ENCODE measurements at regions not wholly inside any gene's neighbourhood (a gene's known extent, or its start where the extent isn't known, plus 50 kb on each side); places are given as distances from the start of the nearest gene placed in this dataset.

DNA sequence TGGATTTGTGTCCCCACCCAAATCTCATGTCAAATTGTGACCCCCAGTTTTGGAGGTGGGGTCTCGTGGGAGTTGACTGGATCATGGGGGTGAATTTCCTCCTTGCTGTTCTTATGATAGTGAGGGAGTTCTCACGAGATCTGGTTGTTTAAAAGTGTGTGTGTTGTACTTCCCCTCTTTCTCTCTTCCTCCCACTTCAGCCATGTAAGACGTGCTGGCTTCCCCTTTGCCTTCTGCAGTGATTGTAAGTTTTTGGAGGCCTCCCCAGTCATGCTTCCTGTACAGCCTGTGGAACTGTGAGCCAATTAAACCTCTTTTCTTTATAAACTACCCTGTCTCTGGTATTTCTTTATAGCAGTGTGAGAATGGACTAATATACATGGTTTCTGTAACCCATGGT, 64.6 kb downstream of the RHOU start:
- POLR2A ChIA-PET, result no interaction called here
- no peak for DNase-seq (ENCODE audit: low read depth, low spot score)
- Histone ChIP-seq H3K4me1 (ENCODE audit: control insufficient read depth, insufficient read depth, low read length) (no peaks in the 10 kb centered on the region), H3K9me3 (ENCODE audit: control insufficient read depth, insufficient read depth, low read depth, low read length) (no peaks in the 10 kb centered on the region), H3K36me3 (ENCODE audit: control insufficient read depth, insufficient read depth, low read length) (no peaks in the 10 kb centered on the region), H3K27me3 (ENCODE audit: control insufficient read depth, insufficient read depth, low read length) (no peaks in the 10 kb centered on the region; the same call in 1 of the 2 replicates), H3K27ac (ENCODE audit: low read length) (no peak overlapping the region), H3K4me3 (ENCODE audit: low read depth in 2 of 2, low read length in 2 of 2) (no peak overlapping the region)
- CTCF ChIA-PET, result no interaction called here
- BruUV-seq (replicated peaks), result no TSS peak
- in situ Hi-C loops (cut with HindIII; ENCODE audit: low pct_unique_long_range_greater_than_20kb, low sequenced_read_pairs), result no loop called here
- TF ChIP-seq POLR2AphosphoS5 (IDR thresholded peaks at IDR 0.05; ENCODE audit: low read depth, low read length), result no peak
- TF ChIP-seq, protein P1, sequence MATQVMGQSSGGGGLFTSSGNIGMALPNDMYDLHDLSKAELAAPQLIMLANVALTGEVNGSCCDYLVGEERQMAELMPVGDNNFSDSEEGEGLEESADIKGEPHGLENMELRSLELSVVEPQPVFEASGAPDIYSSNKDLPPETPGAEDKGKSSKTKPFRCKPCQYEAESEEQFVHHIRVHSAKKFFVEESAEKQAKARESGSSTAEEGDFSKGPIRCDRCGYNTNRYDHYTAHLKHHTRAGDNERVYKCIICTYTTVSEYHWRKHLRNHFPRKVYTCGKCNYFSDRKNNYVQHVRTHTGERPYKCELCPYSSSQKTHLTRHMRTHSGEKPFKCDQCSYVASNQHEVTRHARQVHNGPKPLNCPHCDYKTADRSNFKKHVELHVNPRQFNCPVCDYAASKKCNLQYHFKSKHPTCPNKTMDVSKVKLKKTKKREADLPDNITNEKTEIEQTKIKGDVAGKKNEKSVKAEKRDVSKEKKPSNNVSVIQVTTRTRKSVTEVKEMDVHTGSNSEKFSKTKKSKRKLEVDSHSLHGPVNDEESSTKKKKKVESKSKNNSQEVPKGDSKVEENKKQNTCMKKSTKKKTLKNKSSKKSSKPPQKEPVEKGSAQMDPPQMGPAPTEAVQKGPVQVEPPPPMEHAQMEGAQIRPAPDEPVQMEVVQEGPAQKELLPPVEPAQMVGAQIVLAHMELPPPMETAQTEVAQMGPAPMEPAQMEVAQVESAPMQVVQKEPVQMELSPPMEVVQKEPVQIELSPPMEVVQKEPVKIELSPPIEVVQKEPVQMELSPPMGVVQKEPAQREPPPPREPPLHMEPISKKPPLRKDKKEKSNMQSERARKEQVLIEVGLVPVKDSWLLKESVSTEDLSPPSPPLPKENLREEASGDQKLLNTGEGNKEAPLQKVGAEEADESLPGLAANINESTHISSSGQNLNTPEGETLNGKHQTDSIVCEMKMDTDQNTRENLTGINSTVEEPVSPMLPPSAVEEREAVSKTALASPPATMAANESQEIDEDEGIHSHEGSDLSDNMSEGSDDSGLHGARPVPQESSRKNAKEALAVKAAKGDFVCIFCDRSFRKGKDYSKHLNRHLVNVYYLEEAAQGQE (IDR thresholded peaks at IDR 0.05; ENCODE audit: insufficient read depth in 1 of 2, low read depth in 2 of 2, low read length in 1 of 2), result no peak
- no peak for TF ChIP-seq TCF7L2 (IDR thresholded peaks at IDR 0.05; ENCODE audit: low read depth, low read length)
- TF ChIP-seq SIN3A (IDR thresholded peaks at IDR 0.05; ENCODE audit: borderline replicate concordance, insufficient read depth, low read depth, low read length), result no peak
- TF ChIP-seq, protein P2, sequence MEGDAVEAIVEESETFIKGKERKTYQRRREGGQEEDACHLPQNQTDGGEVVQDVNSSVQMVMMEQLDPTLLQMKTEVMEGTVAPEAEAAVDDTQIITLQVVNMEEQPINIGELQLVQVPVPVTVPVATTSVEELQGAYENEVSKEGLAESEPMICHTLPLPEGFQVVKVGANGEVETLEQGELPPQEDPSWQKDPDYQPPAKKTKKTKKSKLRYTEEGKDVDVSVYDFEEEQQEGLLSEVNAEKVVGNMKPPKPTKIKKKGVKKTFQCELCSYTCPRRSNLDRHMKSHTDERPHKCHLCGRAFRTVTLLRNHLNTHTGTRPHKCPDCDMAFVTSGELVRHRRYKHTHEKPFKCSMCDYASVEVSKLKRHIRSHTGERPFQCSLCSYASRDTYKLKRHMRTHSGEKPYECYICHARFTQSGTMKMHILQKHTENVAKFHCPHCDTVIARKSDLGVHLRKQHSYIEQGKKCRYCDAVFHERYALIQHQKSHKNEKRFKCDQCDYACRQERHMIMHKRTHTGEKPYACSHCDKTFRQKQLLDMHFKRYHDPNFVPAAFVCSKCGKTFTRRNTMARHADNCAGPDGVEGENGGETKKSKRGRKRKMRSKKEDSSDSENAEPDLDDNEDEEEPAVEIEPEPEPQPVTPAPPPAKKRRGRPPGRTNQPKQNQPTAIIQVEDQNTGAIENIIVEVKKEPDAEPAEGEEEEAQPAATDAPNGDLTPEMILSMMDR (IDR thresholded peaks at IDR 0.05), result no peak
- ATAC-seq, result no peak
- intact Hi-C loops (cut with micrococcal nuclease; ENCODE audit: unreplicated experiment), result no loop called here

DNA sequence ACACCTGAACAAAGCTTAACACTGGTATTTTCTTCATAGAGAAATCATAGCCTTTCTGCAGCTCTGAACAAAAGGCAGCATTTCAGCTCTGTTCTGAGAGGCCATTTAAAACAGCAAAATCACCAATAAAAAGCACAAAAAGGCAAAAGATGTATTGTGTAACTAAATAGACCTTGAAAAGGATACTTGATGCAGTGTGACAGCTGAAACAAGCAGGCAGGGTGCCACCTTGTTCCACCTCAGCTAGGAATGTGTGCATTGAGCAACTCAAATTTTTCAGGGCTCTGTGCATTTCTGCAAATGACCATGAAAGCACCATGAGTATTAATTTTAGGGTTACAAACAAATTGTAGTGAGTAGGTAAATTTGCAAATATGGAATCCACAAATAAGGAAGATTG, 65.8 kb downstream of the RHOU start:
- in situ Hi-C loops (cut with HindIII; ENCODE audit: low pct_unique_long_range_greater_than_20kb, low sequenced_read_pairs) (no loop called here), intact Hi-C loops (cut with micrococcal nuclease; ENCODE audit: unreplicated experiment) (no loop called here)
- no peak overlapping the region for H3K27ac ChIP-seq (ENCODE audit: low read length)
- POLR2A ChIA-PET, result no interaction called here
- no peak overlapping the region for H3K4me3 ChIP-seq (ENCODE audit: low read depth in 2 of 2, low read length in 2 of 2)
- ATAC-seq (no peak), DNase-seq (ENCODE audit: low read depth, low spot score) (no peak)
- no TSS peak for BruUV-seq (replicated peaks)
- no peaks in the 10 kb centered on the region for H3K36me3 ChIP-seq (ENCODE audit: control insufficient read depth, insufficient read depth, low read length)
- no peaks in the 10 kb centered on the region for H3K4me1 ChIP-seq (ENCODE audit: control insufficient read depth, insufficient read depth, low read length)
- H3K27me3 ChIP-seq (ENCODE audit: control insufficient read depth, insufficient read depth, low read length), result no peaks in the 10 kb centered on the region; the same call in 1 of the 2 replicates
- no peaks in the 10 kb centered on the region for H3K9me3 ChIP-seq (ENCODE audit: control insufficient read depth, insufficient read depth, low read depth, low read length)
- CTCF ChIA-PET, result no interaction called here
- no peak for TF ChIP-seq TCF7L2 (IDR thresholded peaks at IDR 0.05; ENCODE audit: low read depth, low read length)
- no peak for TF ChIP-seq POLR2AphosphoS5 (IDR thresholded peaks at IDR 0.05; ENCODE audit: low read depth, low read length)
- TF ChIP-seq, protein P1 (IDR thresholded peaks at IDR 0.05; ENCODE audit: insufficient read depth in 1 of 2, low read depth in 2 of 2, low read length in 1 of 2), result no peak
- no peak for TF ChIP-seq SIN3A (IDR thresholded peaks at IDR 0.05; ENCODE audit: borderline replicate concordance, insufficient read depth, low read depth, low read length)
- TF ChIP-seq, protein P2 (IDR thresholded peaks at IDR 0.05), result no peak

All from Panc1 (cell line).